Hepatic stellate cell (primary cell): ENCODE measurements at regions not wholly inside any gene's neighbourhood (a gene's known extent, or its start where the extent isn't known, plus 50 kb on each side); places are given as distances from the start of the nearest gene placed in this dataset.

Source experiments
- DNase-seq: peaks from one replicate; pipeline ENCODE4 v3.0.0; 2011; ENCODE audit warnings: low spot score

DNA sequence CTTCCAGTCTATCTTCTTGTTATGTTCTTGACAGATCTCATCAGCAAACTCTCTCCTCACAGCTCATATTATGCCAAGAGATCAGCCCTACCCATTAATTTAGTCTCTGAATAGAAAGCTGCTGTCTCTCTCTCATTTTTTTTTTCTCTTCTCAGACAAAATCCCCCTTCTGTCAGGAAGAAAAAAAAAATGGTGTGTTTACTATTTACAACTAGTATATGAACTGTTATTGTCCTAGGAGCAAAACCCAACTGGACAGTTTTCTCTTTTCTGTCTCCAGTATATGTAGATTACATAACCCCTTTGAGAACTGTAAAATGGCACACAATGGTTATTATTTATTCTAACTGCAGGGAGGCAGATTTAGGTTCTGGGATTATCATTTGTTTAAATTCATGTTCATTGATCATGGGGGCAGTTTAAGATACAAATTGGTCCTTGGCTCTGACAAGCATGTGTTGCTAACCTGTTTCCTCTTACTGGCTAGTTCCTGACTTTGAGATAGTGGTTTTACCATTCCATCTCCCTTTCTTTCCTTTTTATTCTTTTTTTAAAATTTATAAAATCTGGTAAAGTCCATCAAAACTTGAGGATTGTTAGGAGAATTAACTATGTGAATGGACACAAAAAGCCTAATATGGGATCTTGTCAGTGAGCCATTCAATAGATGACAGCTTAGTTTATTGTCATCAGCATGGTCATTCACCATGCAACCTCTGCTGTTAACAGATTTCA lies 210.0 kb upstream of the PAPPA start:
- DNase-seq: no peak

GRCh38 chr9:115944166-115944948 lies 209.2 kb upstream of the PAPPA start:
- DNase-seq: peak; percentile 42

DNA sequence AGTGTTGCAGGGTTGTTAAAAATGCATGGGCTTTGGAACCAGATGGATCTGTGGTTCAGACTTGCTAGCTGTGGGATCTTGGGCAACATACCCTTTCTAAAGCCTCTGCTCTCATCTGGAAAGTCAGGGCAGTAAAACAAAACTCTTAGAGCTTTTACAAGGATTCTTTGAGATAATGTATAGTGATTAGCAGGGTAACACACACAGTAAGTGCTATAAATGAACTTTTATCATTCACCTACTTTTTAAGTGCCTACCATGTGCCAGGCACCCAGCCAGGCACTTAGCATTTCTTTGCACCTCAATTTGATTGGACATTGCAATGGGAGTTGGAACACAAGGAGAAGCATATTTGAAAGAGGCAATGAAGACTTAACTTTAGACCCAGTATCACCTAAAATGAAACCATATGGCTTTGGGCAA lies 208.6 kb upstream of the PAPPA start:
- DNase-seq: no peak

DNA sequence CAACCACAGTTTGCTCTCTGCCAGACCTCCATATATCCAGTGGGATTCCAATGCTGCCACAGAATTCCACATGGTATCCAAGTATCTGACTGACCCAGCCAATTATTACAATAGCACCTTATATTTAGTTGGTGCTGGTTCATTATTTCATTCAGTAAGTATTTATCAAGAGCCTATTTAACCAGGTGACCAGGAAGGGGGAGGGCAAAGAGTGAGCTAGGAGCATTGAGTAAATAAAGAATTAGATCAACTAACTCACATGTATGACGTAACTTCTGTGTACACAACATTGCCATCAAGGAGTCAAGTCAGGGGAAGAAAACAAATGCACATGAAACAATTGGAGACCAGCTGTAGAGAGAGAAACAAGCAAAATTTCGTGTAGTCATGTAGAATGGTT lies 207.1 kb upstream of the PAPPA start:
- DNase-seq: no peak

GRCh38 chr9:115951977-115952376 lies 201.6 kb upstream of the PAPPA start:
- DNase-seq: no peak

DNA sequence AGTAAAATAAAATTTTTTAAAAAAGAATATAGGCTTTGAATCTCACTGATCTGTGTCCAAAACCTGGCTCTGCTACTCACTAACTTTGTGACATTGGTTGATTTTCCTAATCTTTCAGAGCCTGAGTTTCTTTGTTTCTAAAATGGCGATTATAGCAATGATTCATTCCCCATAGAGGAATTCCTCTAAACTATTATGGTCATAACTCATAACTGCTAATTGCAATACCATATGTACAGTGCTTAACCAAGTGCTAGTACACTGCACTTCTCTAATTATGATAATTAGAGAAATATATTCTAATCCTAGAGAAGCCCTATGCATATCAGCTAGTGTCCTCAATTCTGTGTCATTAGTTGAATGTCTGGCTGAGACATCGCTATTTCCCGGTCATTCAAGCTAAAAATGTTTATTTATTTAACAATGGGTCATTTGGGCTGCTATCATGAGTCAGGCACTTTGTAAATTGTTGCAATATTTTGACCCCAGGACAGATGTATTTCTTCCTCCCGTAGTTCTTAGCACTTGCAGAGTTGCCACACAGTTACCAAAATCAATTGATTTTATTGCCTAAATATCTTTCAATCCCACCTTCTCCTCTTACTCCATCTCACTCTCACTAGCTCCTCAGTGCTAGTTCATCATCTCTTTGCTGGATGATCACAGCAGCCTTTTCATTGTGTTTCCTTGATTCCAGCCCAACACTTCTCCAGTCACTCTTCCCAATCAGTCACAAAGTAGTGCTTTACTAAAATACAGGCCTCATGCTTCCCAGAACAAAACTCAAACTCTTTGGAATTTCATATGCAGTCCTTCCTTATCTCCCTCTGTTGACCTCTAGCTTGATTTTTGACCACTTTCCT lies 200.9 kb upstream of the PAPPA start:
- DNase-seq: peak; percentile 35

GRCh38 chr9:115956371-115956770 lies 197.2 kb upstream of the PAPPA start:
- DNase-seq: no peak

DNA sequence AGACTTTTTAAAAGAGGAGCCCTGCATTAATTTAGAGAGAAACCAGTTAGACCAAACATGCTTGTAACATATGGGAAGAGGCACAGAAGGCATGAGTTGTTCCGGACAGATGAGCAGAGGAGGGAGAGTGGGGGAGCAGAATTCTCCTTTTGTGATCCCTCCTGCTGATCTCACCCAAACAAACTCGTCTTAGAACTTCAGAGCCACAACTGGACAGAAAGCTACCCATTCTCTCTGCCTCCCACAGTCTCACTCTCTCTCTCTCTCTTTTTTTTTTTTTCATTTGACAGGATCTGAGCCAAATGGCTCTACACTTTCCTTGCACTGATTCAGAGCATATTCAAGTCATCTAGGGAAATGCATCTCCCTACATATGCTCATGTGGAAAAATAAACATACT lies 196.0 kb upstream of the PAPPA start:
- no peak for DNase-seq

DNA sequence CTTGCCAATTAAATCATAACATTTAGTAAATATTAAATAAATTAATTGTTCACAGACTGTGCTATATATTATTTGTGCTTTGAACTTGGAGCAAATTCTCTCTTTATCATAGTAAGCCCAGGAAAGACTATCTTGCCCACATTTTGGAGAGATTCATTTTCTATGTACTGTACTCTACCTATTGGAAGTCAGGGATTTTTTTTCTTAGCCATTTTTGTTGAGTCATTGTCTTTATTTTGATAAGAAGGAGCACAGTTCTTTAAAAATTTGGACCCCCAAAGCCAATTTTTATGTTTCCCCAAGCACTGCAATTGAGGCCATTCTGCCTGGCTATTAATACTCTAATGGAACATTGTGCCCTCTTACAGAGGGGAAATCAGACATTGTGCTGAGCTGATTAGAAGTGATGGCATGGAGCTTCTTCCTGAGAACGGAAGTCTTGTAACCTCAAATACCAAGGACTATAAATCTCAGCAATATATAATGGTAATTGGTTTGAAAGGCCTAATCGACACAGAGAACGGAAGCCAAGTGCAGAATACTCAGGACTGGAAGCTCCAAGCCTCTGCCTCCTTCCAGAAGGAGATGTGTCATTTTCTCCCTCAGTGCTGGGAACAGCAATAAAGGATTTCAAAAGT lies 188.8 kb upstream of the PAPPA start:
- no peak for DNase-seq

- DNase-seq: no peak
Measured at GRCh38 chr9:115966660-115967059, 186.9 kb upstream of the PAPPA start.

DNA sequence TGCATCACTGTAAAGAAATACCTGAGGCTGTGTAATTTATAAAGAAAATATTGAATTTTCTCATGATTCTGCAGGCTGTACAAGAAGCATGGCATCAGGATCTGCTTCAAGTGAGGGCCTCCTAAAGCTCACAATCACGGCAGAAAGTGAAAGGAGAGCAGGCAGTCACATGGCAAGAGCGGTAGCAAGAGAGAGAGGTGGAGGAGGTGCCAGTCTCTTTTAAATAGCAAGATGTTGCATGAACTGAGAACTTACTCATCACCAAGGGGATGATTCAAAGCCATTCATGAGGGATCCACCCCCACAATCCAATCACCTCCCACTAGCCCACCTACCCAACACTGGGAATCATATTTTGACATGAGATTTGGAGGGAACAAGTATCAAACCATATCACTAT lies 184.5 kb upstream of the PAPPA start:
- DNase-seq: no peak

DNA sequence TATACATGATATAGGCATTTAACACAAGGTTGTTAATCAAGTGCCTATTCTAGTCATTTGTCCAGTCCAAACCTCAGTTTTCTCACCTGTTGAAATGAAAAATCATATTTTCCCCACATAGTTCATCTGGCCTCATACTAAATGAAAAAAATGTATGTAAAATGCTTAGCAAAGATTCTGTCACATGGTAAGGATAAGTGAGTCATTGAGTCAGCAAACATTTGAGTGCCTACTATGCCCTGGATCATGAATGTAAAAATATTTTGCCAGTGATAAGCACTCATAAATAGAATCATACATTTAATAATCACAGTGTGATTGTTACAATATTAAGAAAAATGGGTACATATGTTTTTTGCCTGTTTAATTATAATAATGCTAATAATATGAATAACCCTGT lies 181.2 kb upstream of the PAPPA start:
- DNase-seq: no peak

GRCh38 chr9:115972843-115973595 lies 180.6 kb upstream of the PAPPA start:
- DNase-seq: no peak

DNA sequence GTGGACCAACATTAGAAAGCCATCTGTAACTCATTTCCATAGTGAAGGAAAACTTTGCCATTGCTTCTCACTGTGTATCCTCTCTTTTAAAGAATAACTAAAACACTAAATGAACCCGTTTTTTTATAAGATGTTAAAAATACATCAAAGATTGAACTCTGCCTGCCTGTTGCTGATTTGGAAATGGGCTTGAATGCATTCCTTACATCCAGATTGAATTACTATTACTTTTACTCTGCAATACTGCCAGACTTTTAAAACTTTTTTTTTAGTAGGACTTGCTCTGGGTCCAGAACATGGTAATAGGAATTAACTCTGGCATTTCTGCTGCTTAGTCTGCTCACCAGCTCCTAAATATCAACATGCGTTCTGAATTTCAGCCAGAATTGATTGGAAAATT lies 176.8 kb upstream of the PAPPA start:
- DNase-seq: no peak

DNA sequence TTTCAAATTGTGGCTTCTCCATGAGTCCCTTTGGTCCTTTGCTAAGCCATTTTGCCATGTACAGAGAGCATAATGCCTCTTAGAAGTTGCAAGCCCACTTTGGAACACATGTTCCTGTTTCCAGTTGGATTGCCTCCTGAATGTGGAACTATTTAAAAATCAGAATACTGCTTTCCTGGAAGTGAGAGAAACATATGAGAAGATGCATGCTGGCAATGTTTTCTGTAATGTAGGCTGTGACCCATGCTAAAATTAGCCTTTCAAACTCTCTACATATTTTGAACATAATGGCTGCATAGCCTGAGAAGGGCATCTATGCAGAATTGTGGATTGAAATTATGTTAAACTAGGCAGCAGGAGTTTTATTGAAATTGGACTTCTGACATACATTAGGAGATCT lies 175.5 kb upstream of the PAPPA start:
- no peak for DNase-seq

GRCh38 chr9:115978659-115979096 lies 174.9 kb upstream of the PAPPA start:
- no peak for DNase-seq

DNA sequence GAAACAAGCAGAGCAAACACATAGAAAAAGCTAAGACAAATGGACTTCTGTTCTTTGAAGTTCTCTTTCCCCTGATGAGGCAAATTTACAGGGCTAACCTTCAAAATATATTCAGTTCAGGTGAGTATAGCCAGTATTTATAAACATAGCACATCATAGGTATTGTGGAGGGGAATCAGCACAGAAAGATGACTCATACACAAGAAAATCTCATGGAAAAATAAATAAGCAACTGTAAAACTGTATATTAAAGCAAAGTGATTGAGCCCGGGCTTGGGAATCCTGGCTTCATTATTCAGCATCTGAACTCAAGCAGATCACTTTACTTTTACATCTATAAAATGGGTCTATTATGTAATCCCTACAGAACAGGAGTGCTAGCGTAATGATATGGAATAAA lies 173.5 kb upstream of the PAPPA start:
- DNase-seq: no peak

GRCh38 chr9:115980502-115980901 lies 173.1 kb upstream of the PAPPA start:
- no peak for DNase-seq

DNA sequence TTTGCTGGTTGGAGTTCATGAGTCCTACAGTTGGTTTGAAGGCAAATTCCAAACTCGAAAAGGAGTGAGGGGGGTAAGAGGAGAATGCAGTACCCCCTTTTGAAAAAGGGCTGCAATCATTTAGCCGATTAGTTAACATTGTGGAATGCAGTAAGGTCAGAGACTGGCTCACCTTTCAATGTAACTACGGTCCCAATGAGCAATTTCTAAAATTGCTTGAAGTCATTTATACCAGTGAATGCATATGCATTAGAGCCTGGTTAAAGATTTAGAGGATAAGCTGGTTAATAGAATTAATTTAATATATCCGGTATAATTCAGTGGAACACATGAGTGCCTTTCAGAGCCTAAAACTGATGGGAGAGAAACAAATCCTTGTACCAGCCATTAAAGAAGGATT lies 172.6 kb upstream of the PAPPA start:
- DNase-seq: no peak

DNA sequence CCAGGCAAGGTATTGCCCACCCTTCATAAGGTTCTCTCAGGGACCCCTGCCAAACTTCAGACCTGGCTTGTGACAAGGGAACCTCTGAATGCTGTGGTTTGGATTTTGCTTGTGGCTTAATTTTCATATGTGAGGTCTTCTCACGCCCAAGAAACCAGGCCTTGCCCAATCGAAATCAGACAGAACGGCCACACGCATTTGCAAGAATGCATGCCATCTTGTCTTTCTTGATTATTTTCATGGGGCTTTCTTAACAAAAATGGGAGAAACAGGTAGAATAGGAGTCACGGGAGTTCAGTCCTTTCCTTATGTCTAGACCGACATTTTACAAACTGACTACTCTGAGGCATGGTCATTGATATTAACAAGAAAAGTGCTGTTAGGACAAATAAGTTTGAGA lies 170.2 kb upstream of the PAPPA start:
- no peak for DNase-seq

- no peak for DNase-seq
Measured at GRCh38 chr9:115985657-115986056, 167.9 kb upstream of the PAPPA start.
